ENCODE measurements at regions not wholly inside any gene's neighbourhood (a gene's known extent, or its start where the extent isn't known, plus 50 kb on each side); places are given as distances from the start of the nearest gene placed in this dataset.

DNA sequence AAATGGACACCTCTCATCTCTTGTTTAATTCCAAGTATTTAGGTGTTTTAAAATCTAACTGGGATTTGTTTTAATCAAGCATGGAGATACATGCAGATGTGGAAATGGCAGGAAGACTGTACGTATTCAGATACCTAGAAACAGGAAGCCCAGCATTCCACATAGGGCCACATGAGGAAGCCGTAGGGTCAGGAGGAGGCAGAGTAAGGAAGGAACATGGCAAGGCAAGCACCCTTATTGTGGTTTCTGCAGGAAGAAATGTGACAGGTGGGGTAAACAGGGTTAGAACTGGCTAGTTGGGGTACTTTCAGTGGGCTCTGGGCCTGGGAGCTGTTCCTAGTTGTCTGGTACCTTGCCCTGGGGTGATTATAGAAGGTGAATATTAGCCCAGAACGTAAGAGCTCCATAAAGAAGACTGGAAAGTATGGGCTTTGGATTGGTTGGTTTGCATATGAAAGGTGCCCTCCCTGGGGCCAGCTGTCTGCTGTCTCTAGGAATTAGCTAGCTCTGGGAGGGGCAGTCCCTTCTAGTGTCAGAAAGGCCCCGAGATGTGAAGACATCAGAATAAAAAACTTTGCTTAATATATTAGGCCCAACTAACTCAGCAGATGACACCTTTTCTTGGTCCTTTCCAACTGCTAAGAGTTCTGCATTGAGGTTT is 107.7 kb upstream of the CADPS start:
- DNase-seq = no peak

DNA sequence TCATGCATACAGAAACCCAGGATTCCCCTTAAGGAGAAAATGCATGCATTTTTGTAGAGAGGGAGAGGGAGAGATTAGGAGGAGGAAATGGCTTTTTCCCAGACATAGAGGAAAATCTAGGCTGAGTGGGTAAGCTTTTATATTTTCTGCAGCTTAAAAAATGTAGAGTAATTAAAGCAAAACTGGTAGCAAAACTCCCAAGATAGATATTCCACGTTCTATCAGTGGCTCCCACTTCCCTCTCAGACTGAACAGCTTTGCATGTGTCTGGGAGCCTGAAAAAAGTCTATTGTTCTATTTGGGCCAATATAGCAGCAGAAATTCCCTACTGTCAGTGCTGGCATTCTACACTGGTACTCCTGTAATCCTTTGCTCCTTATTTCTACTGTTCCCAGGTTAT is 110.8 kb upstream of the CADPS start:
- no peak for DNase-seq

DNA sequence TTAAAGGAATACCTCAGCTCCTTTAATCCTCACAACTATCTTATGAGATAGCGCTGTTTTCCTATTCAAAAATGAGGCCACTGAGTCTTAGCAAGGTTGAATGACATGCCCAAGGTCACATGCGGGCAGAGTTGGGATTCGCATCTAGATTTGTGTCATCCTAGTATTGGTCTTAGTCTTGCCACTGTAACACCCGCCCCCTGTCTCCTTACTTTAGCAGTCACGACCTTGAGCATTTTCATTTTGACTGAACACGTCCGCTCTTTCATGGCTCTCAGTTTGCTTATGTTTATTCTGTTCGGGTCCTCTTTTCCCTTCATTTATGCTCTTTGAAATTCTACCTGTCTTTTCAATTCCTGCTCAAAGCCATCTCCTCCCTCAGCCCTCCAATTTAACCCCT is 112.5 kb upstream of the CADPS start:
- DNase-seq = no peak

DNA sequence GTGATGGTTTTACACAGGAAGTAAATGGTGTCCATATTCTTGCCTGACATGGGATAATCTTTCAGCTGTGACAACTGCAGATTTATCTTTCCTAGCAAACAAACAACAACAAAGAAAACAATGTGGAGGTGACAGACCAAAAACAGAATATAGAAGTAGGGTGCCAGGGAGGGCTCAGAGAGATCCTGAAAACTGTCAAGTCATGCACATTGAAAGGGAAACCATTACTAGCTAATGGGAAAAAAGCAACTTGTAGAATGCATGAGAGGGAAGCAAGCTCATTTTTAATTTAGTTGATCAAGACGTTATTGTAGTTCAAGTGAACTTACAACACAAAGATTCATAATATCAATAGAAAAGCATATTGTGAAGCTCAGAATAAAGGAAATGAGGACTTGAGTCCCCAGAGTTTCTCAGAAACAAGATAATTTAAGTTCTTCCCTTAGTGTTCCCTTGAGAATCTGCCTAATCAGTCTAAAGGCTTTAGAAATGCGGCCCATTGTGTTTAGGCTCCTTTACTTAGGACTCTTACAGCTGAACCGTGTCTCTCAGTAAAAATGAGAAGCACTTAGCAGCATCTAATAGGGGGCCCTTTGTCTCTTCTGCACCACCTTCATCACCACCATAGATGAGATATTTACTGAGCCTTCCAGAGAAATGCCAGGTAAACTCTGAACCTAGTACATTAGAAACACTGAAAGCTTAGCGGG is 115.6 kb upstream of the CADPS start:
- no peak for DNase-seq

DNA sequence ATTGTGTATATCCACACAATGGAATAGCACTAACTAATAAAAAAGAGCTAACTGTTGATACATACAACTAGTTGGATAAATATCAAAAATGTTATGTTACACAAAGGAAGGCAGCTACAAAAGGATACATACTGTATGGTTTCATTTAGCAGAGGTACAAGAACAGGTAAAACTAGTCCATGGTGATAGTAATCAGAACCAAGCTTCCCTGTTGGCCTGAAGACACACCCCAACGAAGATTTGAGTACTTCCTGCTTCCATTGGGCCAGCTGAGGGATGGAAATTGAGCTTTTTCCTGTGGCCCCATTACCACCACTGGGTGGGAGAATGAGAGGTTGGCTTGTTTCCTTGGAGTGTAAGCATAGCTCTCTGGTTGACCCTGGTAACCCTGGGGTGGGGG is 117.3 kb upstream of the CADPS start:
- DNase-seq = no peak

DNA sequence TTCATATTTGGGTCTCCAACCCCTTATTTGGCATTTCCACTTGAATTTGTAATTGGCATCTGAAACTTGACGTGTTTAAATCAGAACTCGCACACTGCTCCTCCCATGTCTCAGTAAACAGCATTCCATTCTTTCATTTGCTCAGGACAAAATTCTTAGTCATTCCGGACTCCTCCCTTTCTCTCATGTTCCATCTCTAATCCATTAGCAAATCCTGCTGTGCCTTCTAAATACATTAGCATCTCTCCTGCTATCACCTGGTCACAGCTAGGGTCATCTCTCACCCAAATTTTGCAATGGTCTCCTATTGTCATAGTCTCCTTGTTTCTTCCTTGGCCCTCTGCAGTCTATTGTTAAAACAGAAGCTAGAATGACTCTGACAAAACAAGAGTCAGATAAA is 119.9 kb upstream of the CADPS start:
- no peak for DNase-seq

DNA sequence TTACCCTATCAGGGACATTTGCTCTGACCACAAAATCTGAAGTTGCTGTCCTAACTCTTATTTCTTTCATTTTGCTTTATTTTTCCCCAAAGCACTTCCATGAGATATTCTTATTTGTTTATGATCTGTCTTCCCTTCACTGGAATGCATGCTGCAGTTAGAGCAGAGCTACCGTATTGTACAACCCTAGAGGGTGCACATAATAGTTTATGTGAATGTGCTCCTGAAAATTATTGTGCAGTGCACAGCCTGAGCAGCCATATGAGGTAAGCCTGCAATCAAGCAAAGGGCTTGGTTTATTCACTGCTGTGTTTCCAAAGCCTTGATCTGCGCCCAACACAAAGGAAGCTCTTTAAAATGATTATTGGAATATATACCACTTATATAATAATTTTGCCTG is 120.3 kb upstream of the CADPS start:
- DNase-seq = no peak

DNA sequence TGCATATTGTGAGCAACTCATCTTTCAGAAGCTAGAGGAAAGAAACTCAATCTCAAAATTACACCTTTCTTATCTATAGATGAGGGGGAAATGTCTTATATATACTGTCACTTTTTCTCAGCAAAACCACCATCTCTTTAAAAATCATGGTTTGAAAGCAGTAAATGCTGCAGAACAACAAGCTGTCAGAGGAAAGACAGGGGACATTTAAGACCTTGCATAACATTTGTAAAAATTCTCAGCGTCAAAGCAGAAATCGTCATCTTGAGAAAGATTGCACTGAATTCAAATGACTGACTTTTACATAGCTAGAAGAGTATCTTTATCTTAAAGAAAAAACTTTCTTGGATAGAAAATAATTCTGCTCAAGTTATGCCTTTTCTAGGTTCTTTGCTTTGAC is 122.2 kb upstream of the CADPS start:
- no peak for DNase-seq

DNA sequence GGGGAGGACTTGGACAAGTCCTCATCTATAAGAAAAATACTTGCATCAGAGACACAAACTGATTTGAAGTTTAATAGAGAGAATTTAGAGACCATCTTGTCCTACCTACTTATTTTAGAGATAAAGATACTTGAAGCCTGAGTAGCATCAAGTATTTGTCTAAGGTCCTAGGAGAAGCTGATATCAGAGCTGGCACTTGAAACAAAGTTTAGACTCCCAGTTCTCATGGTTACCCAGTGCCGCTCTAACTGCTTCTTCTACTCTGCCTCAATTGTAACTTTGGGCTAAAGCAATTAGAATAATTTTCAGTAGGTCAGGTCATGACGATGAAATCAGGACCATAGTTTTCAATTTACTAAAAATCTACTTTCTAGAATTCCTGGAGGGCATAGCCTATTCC is 123.9 kb upstream of the CADPS start:
- no peak for DNase-seq

DNA sequence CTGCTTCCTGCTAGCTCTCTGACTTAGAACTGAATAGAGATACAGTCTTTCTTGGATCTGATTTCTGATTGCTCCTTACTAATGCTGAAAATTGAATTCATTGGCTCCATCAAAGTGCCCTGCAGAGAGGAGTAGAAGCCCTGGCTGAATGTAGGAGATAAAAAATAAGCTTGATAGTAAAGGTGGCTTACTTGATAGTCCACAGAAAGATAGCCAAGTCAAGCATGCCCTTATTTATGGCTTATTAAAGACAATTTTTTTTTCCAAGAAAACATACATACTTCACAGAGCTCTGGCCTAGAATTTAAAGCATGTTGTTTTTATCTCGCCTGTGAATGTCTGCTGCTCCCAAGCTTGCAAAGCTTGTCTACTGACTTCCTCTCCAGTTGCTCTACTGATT is 124.6 kb upstream of the CADPS start:
- DNase-seq = no peak

DNA sequence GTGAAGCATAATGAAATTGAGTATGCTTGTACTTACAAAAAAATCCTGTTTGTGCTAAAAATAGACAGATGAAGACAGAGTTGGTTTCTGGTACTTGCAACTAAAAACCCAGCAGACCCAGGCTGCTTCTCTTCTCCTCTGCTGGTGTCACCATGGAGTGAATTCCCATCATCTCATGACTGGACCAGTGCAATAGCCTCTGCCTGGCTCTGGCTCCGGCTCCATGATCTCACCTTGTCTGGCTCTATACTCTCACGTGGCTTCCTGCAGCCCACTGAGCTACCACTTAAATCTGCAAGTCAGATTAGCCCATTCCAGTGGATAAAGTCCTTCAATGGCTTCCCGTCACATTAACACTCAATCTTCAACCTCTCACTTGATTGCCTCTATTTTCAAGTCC is 129.2 kb upstream of the CADPS start:
- DNase-seq = no peak

DNA sequence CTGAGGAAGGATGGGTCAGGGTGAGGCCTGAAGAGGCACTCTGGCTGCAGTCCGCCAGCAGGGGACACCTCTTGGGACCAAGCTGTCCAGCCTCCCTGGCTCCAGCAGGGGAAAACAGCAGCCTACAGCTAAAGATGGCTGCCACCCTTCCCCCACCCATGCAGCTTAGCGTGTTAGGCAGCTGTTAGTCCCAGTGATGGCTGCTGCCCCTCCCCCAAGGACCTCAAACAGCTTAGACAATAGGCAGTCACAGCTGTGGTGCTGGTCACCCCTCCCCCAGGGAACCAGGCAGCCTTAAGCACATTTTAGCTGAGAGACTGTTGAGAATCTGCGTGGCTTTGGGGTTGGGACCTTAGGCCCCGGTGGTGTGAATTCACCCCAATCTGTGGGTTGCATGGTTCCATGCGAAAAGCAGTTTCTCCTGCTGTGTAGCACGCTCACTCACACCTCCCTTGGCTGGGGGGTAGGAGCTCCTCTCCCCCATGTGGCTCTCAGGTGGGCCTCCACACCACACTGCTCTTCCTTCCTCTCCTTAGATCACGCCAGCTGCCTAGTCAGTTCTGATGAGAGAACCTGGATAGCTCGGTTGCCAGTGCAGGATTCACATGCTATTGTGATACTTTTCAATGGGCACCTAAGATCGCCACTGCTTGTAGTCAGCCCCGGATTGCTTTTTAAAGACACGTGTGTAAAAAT is 140.5 kb upstream of the CADPS start:
- no peak for DNase-seq

DNA sequence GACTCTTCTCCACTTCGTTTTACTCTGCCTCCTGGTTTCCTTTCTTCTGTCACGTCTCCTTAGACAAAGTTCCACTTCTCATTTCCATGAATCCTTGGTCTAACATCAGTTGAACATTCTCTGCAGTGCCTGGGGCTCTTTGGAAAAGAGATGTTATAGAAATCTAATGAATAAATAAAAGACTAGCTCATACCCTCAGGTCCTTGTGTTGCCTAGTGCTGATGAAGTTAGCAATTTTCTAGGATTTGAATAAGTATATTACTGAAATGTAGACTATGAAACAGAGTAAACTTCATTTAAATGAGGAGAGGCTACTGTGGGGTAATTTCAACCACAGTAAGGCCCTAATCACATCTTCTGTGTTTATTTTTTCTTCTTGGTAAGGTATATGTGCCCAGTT is 146.9 kb upstream of the CADPS start:
- no peak for DNase-seq

DNA sequence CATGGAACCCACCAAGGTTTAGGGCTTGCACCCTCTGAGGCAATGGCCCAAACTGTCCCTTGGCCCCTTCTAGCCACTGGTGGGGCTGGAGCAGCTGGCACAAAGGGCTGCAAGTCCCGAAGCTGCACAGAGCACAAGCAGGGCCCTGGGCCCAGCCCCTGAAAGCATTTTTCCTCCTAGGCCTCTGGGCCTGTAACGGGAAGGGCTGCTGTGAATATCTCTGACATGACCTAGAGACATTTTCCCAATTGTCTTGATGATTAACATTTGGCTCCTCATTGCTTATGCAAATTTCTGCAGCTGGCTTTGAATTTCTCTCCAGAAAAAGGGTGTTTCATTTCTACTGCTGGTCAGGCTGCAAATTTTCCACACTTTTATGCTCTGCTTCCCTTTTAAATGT is 151.5 kb upstream of the CADPS start:
- no peak for DNase-seq

DNA sequence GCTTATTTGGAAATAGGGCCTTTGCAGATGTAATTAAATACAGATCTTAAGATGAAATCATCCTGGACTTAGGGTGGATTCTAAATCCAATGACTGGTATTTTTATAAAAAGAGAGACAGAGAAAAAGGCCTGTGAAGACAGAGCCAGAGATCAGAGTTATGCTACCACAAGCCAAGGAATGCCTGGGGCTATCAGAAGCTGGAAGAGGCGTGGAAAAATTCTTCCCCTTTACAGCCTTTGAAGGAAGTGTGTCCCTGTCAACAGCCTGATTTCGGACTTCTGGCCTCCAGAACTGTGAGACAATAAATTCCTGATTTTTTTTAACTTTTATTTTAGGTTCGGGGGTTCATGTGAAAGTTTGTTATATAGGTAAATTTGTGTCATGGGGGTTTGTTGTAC is 154.1 kb upstream of the CADPS start:
- no peak for DNase-seq

DNA sequence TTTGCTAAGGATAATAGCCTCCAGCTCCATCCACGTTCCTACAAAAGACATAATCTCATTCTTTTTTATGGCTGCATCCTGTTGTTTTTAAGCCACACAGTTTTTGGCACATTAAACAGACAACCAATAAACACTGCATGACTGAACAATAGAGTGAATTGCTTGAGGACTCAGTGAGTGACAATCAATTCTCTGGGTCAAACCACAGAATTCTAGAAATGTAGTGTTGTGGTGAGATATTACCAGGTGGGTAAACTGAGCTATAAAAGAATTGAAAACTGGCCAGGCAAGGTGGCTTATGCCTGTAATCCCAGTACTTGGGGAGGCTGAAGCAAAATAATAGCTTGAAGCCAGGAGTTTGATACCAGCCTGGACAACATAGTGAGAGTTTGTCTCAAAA is 154.7 kb upstream of the CADPS start:
- DNase-seq = no peak

DNA sequence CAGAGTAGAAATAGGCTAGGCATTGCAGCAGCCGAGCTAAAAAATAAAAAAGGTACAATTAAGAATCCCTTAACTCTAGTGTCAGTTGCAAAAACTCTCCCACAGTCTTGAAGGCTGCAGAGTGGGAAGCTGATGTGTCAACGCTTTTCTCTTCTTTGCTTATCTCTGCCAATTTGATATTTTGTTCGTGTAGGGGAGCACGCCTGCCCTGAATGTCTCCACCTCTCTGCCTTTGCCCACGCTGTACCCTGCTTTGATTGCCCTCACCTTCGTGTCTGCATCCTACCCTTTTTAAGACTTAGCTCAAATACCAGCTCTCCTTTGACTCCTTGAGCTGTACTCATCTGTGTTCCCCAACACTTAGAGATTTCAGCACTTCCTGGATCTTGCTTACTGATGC is 155.4 kb upstream of the CADPS start:
- DNase-seq = no peak

DNA sequence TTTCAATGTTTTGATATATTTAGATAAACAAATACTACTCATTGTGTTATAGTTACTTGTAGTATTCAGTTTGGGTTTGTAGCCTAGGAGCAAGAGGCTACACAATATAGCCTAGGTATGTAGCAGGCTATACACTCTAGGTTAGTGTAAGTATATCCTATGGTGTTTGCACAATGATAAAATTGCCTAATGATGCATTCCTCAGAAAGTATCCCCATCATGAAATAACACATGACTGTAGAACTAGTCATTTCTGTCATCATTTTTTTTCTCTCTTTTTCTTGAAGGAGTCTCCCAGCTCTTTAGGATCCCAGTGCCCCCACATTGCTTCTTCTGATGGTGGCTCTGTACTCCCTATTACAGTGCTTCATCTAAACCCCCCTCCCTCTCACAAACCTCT is 157.7 kb upstream of the CADPS start:
- no peak for DNase-seq

DNA sequence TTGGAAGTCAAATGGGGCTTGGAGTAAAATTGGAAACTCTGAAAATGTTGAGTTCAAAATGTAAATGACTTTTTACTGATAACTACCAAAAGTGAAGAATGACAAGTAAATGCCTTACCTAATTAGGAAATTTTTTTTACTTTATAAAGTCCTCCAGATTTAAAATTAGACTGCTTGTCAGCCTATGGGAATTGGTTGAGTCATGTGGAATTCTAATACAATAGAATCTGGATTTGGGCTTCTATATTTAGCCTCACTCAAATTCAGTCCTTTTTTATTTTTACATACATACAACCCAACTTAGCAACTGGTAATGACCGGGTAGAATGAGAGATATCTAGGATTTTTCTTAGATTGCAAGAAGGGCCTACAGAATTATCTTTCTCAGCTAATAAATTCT is 158.9 kb upstream of the CADPS start:
- no peak for DNase-seq

DNA sequence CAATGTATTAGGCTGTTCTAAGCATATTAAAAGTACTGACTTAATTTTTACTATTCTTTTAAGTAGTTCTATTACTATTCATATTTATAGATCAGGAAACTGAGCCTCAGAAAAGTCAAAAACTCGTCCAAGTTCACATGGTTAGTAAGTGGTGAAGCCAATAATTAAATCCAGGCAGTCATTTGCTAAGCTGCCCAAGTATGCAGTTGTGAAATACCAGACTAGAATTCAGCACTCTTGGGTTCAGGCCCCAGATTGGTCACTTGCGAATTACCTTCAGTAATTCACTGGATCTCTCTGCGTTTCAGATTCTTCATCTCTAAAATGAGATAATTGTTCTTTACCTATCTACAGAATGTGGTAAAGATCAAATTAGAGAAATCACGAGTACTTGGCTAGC is 161.9 kb upstream of the CADPS start:
- no peak for DNase-seq

DNA sequence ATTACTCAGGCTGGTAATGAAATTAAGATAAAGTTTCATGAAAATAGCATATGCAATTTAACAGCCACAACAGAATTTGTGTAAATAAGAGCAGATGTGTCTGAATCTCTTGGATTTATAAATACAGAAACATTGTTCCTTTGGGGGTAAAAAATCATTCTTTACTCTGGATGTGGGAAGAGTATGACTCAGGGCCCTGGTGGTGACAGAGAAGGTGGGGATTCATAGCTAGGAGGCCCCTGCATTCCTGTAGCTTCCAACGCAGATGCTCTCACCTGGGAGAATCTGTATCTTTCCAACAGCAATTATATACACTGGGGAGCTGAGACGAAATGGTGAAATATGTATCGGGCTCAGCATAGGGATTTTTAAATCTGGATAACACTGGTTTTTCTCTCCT is 167.6 kb upstream of the CADPS start:
- DNase-seq = no peak

DNA sequence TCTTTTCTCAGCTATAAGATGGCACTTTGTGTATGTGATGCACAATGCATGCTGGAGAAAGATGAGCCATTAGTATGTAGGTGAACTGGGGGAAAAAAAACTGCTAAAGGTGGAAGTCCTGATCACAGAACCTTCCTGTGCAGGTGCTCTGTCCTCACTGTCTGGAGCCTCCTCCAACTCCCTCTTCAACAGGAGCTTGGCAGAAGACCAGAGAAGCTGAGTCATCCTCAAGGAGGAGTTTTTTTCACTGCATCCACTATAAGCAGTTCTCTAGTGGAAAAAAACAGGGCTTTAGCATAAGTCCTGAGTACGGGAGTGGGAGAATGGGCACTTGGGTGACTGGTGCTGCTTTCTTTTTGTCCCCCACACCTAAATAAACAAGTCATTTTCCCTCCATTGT is 168.4 kb upstream of the CADPS start:
- no peak for DNase-seq

DNA sequence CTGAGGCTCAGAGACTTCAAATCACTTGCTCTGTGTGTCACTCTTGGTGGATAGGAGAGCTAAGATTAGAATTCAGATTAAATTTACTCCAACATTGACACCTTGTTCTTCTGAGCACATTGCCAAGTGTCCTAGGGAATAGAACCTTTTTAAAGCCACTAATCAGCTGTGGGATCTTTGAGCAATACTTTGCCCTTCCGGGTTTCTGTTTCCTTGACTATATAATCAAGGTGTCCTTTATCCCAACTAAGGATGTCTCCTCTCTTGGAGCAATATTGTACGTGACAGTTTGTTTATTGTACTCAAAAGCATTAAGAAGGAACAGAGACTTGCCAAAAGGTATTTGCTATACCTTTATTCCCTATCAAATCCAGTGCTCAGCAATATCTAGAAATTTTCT is 170.9 kb upstream of the CADPS start:
- no peak for DNase-seq

DNA sequence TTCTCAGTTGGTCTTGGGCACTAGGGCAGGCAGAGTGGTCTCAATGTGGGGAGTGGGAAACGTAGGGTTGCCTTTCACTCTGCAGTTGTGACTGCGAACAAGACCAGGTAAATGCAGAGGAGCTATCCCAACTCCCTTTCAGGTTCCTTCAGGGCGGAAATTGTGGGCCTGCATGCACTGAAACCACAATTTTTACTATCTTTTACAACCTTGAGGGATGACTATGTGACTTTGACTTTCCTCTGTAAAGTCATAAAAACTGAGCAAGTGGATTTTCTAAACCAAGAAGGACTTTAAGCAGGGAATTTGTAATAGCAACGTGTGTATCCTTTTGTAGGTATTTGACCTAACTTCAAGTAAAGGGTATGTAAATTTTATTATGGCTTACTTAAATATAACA is 171.4 kb upstream of the CADPS start:
- no peak for DNase-seq

DNA sequence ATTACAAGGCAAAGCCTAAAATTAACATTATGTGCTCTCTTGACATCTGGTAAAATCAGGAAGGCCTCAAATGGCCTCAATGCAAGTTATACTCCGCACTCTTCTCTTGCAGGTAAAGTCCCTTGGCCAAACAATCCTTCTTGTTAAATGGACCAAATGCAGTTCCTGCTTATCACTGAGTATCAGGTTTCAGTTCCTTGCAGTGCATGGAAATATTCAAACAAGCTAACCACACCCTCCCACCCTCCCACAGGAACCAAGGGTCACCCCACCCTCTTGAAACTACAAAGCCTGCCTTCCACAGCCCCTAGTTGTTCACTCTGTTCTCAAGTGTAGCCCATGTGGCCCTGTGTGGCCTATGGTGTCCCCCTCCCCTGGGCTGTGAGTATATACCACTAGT is 171.9 kb upstream of the CADPS start:
- DNase-seq = no peak
